H1 (cell line): ENCODE measurements at regions not wholly inside any gene's neighbourhood (a gene's known extent, or its start where the extent isn't known, plus 50 kb on each side); places are given as distances from the start of the nearest gene placed in this dataset.

Experiments
- CTCF ChIA-PET: fragments of 300-600 bp; sonication (Branson Sonifier 250); formaldehyde crosslinking; loops from one replicate; lab custom pipeline; 2021; ENCODE audit not compliant: partially characterized antibody; lab: Charles Lee
- POLR2A ChIA-PET: fragments of 300-600 bp; sonication (Branson Sonifier 250); formaldehyde crosslinking; loops from one replicate; lab custom pipeline; 2021; ENCODE audit warnings: inconsistent platforms; ENCODE audit not compliant: partially characterized antibody; lab: Charles Lee
- DNase-seq, 2 experiments: peaks; one replicate each; pipeline versions ENCODE4 v3.0.0 to v3.0.0-alpha.2; 2010 to 2022; ENCODE audit warnings: low spot score in 2 of 2, low read depth in 1 of 2, mixed read lengths in 1 of 2
- FAIRE-seq: peaks from 2 replicates; lab custom pipeline; 2011; peaks lifted over from hg19 to GRCh38; lab: Jason Lieb, UNC
- H2AFZ ChIP-seq: 2 replicates; pipeline ENCODE4 v1.8.1; 2012; ENCODE audit warnings: low read length, inconsistent platforms
- H2AK5ac ChIP-seq: 2 replicates; pipeline ENCODE4 v1.6.1; 2013; ENCODE audit warnings: low read depth, low read length
- H2BK120ac ChIP-seq: replicated peaks from 2 replicates; pipeline ENCODE3; 2013; ENCODE audit warnings: low read depth, low read length, inconsistent platforms
- H2BK12ac ChIP-seq: 2 replicates; pipeline ENCODE4 v1.6.1; 2013; ENCODE audit warnings: low read depth, low read length
- H2BK15ac ChIP-seq: 2 replicates; pipeline ENCODE4 v1.6.1; 2013; ENCODE audit warnings: low read length
- H2BK20ac ChIP-seq: 2 replicates; pipeline ENCODE4 v1.6.1; 2013; ENCODE audit warnings: low read length
- H2BK5ac ChIP-seq: 2 replicates; pipeline ENCODE4 v1.6.1; 2013; ENCODE audit warnings: low read depth, low read length
- H3K14ac ChIP-seq: 2 replicates; pipeline ENCODE4 v1.6.1; 2013; ENCODE audit warnings: inconsistent platforms; ENCODE audit not compliant: insufficient read length
- H3K18ac ChIP-seq: 2 replicates; pipeline ENCODE4 v1.6.1; 2013; ENCODE audit warnings: low read length; ENCODE audit errors: extremely low read depth
- H3K23ac ChIP-seq: 2 replicates; pipeline ENCODE4 v1.6.1; 2013; ENCODE audit warnings: inconsistent platforms; ENCODE audit not compliant: insufficient read length
- H3K23me2 ChIP-seq: 2 replicates; pipeline ENCODE4 v1.6.1; 2013; ENCODE audit warnings: low read depth, low read length
- H3K27ac ChIP-seq: 2 replicates; pipeline ENCODE4 v1.6.1; 2011; ENCODE audit warnings: low read depth, low read length, inconsistent platforms
- H3K27me3 ChIP-seq, 4 experiments: replicated peaks in 1 of 4; 1 replicate in 1 of 4; 2 replicates in 3 of 4; pipeline versions ENCODE4 v1.6.1 to v1.8.1; 2011 to 2013; ENCODE audit warnings: low read length in 3 of 4, mild to moderate bottlenecking in 3 of 4, inconsistent platforms in 2 of 4, mixed read lengths in 2 of 4, moderate library complexity in 1 of 4; ENCODE audit not compliant: control insufficient read depth in 3 of 4, insufficient read depth in 3 of 4; ENCODE audit errors: extremely low read depth in 1 of 4
- H3K36me3 ChIP-seq, 4 experiments: 2 replicates each; pipeline versions ENCODE4 v1.6.1 to v1.8.1; 2011 to 2013; ENCODE audit warnings: mild to moderate bottlenecking in 4 of 4, low read length in 3 of 4, moderate library complexity in 2 of 4, control low read depth in 1 of 4, inconsistent platforms in 1 of 4; ENCODE audit not compliant: insufficient read depth in 4 of 4, control insufficient read depth in 2 of 4
- H3K4ac ChIP-seq: replicated peaks from 2 replicates; pipeline ENCODE3; 2013; ENCODE audit warnings: low read length, low read depth, mixed read lengths, inconsistent platforms; ENCODE audit not compliant: insufficient read length
- H3K4me1 ChIP-seq, 4 experiments: replicated peaks in 1 of 4; 1 replicate in 1 of 4; 2 replicates in 3 of 4; pipeline versions ENCODE4 v1.6.1 to v1.8.1; 2011 to 2013; ENCODE audit warnings: low read length in 3 of 4, inconsistent platforms in 2 of 4, mixed read lengths in 1 of 4; ENCODE audit not compliant: insufficient read depth in 4 of 4, control insufficient read depth in 3 of 4
- H3K4me2 ChIP-seq, 2 experiments: 2 replicates each; pipeline versions ENCODE4 v1.6.1 to v1.8.1; 2011 to 2013; ENCODE audit warnings: low read depth in 2 of 2, low read length in 2 of 2, control low read depth in 1 of 2, inconsistent platforms in 1 of 2, mild to moderate bottlenecking in 1 of 2; ENCODE audit not compliant: insufficient read depth in 1 of 2
- H3K4me3 ChIP-seq, 4 experiments: fragments of 200-600, 300-600 bp in 1 of 4; sonication (generic), shearing (Covaris generic), sonication (Bioruptor Twin) in 1 of 4; 2 replicates each; pipeline versions ENCODE4 v1.5.1 to v1.8.1; 2011 to 2016; ENCODE audit warnings: low read length in 4 of 4, low read depth in 3 of 4, control low read depth in 2 of 4, inconsistent platforms in 2 of 4, mild to moderate bottlenecking in 2 of 4, mixed read lengths in 1 of 4, moderate library complexity in 1 of 4; ENCODE audit not compliant: insufficient read depth in 2 of 4; ENCODE audit errors: extremely low read depth in 1 of 4
- H3K56ac ChIP-seq: replicated peaks from 2 replicates; pipeline ENCODE3; 2013; ENCODE audit warnings: low read depth, mild to moderate bottlenecking, mixed read lengths, low read length, inconsistent platforms; ENCODE audit not compliant: insufficient read length
- H3K79me1 ChIP-seq: 2 replicates; pipeline ENCODE4 v1.6.1; 2013; ENCODE audit warnings: low read depth, low read length, control low read depth
- H3K79me2 ChIP-seq, 2 experiments: 2 replicates each; pipeline versions ENCODE4 v1.6.1 to v1.8.1; 2012 to 2013; ENCODE audit warnings: low read length in 2 of 2, mild to moderate bottlenecking in 2 of 2, inconsistent platforms in 1 of 2; ENCODE audit not compliant: insufficient read depth in 2 of 2, control insufficient read depth in 1 of 2
- H3K9ac ChIP-seq, 4 experiments: replicated peaks in 1 of 4; 1 replicate in 1 of 4; 2 replicates in 3 of 4; pipeline versions ENCODE4 v1.6.1 to v1.8.1; 2011 to 2013; ENCODE audit warnings: low read depth in 3 of 4, low read length in 3 of 4, control low read depth in 2 of 4, mild to moderate bottlenecking in 2 of 4, moderate library complexity in 2 of 4, inconsistent platforms in 1 of 4; ENCODE audit errors: extremely low read depth in 1 of 4
- H3K9me3 ChIP-seq, 2 experiments: 2 replicates each; pipeline versions ENCODE4 v1.6.1 to v1.8.1; 2012 to 2013; ENCODE audit warnings: mild to moderate bottlenecking in 2 of 2, moderate library complexity in 2 of 2, control low read depth in 1 of 2, inconsistent platforms in 1 of 2, low read depth in 1 of 2, low read length in 1 of 2, mixed read lengths in 1 of 2; ENCODE audit not compliant: insufficient read depth in 2 of 2
- H4K20me1 ChIP-seq, 2 experiments: replicated peaks in 1 of 2; 2 replicates each; pipeline versions ENCODE3 to v1.8.1; 2011 to 2013; ENCODE audit warnings: inconsistent platforms in 2 of 2, low read length in 2 of 2, mild to moderate bottlenecking in 1 of 2; ENCODE audit not compliant: insufficient read depth in 2 of 2, control insufficient read depth in 1 of 2
- H4K5ac ChIP-seq: 2 replicates; pipeline ENCODE4 v1.6.1; 2013; ENCODE audit warnings: low read length, low read depth, mixed read lengths, inconsistent platforms; ENCODE audit not compliant: insufficient read length
- H4K8ac ChIP-seq: 2 replicates; pipeline ENCODE4 v1.8.0; 2013; ENCODE audit warnings: mild to moderate bottlenecking, moderate library complexity, low read length, inconsistent platforms; ENCODE audit not compliant: insufficient read depth; ENCODE audit errors: extremely low read depth
- H4K91ac ChIP-seq: replicated peaks from 2 replicates; pipeline ENCODE3; 2013; ENCODE audit warnings: low read length, mixed read lengths, inconsistent platforms; ENCODE audit not compliant: insufficient read length
- BACH1 ChIP-seq: IDR thresholded peaks from 2 replicates; pipeline ENCODE4 v1.6.1; 2012; ENCODE audit warnings: low read length, improper control_type of control experiment
- MAFK ChIP-seq: IDR thresholded peaks from 2 replicates; pipeline ENCODE4 v1.6.1; 2012; ENCODE audit warnings: low read depth, mild to moderate bottlenecking, improper control_type of control experiment, low read length
- NANOG ChIP-seq: IDR thresholded peaks from 2 replicates; pipeline ENCODE4 v1.6.1; 2011; ENCODE audit warnings: low read length, low read depth, mild to moderate bottlenecking, inconsistent platforms; ENCODE audit not compliant: insufficient read depth, poor library complexity, severe bottlenecking
- NRF1 ChIP-seq: IDR thresholded peaks from 2 replicates; pipeline ENCODE4 v1.6.1; 2011; ENCODE audit warnings: mild to moderate bottlenecking, low read depth, low read length, improper control_type of control experiment
- POLR2A ChIP-seq, 2 experiments: IDR thresholded peaks; 1 replicate in 1 of 2; 2 replicates in 1 of 2; pipeline ENCODE4 v1.6.1; 2011; ENCODE audit warnings: low read depth in 2 of 2, low read length in 2 of 2, mild to moderate bottlenecking in 2 of 2; ENCODE audit errors: control extremely low read depth in 1 of 2
- POU5F1 ChIP-seq: IDR thresholded peaks from 2 replicates; pipeline ENCODE4 v1.6.1; 2011; ENCODE audit warnings: low read depth, mild to moderate bottlenecking, low read length, moderate library complexity
- TAF7 ChIP-seq: optimal IDR thresholded peaks from 2 replicates; pipeline ENCODE3; 2011; ENCODE audit warnings: low read depth, mild to moderate bottlenecking, inconsistent platforms, low read length, moderate library complexity, borderline replicate concordance
- WGBS, 2 experiments: shearing (Covaris generic) in 1 of 2; methylation state at CpG; one replicate each; pipeline versions ENCODE4 v1.1.6 to v1.1.7; 2013 to 2015; ENCODE audit warnings: low lambda C conversion rate in 2 of 2, mixed read lengths in 2 of 2, inconsistent platforms in 1 of 2, low coverage in 1 of 2, missing lambda C conversion rate in 1 of 2; ENCODE audit not compliant: insufficient replicate concordance in 2 of 2, insufficient coverage in 1 of 2, insufficient read length in 1 of 2; ENCODE audit errors: extremely low coverage in 1 of 2, missing lambda C conversion rate in 1 of 2; 5-methylcytosine and 5-hydroxymethylcytosine counted together

DNA sequence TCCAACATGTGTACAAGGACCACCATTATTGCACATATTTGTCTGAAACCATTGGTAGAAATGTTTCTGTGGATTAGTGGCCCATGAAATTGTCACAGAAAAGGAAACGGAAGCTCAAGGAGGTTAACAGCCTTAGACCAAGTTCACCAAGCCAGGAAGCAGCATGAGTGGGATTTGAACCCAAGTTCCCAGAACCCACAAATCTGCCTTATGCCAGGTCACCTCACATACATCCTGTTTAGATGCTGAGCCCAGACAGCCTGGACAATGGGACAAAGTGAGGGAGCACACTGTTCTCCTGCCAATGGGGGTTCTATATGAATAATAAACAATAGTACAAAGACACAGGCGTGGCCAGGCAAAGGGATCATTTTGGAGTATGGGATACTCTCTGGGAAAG lies 59.6 kb upstream of the CA12 start:
- no peak overlapping the region for H3K18ac ChIP-seq
- no peak overlapping the region for H2BK5ac ChIP-seq
- H2BK12ac ChIP-seq = no peak overlapping the region
- CTCF ChIA-PET = interaction anchor here (1.1 to 3.9 kb wide), 2 partner anchors 25 to 150 kb away, joined by 3 to 11 read pairs; no protein-coding TSS in a partner anchor
- DNase-seq = no peak
- no peak overlapping the region for H3K14ac ChIP-seq
- POLR2A ChIA-PET = interaction anchor here (1.3 kb wide), 1 partner anchor 9 kb away, joined by 4 read pairs; no protein-coding TSS in a partner anchor
- no peak overlapping the region for H3K27ac ChIP-seq
- no peak overlapping the region for H2BK120ac ChIP-seq
- peaks cover 0 to 5% (median 4%) of the 10 kb centered on the region in 4 experiments; a peak in 4 of 7 replicates for H3K4me1 ChIP-seq
- no peak overlapping the region for H3K4ac ChIP-seq
- H2AK5ac ChIP-seq = no peak overlapping the region; the same call in 1 of the 2 replicates
- WGBS, 2 experiments = 87% methylated on average over 2 of the region's 2 CpGs; no CpG with 5 or more reads in 1 of the 2 experiments
- H4K91ac ChIP-seq = no peak overlapping the region
- H4K8ac ChIP-seq = no peak overlapping the region
- no peaks in the 10 kb centered on the region for H3K79me2 ChIP-seq
- no peak overlapping the region for H4K5ac ChIP-seq
- no peak overlapping the region for H3K4me3 ChIP-seq
- no peak overlapping the region for H3K9ac ChIP-seq
- no peak for TF ChIP-seq TAF7
- no peak for TF ChIP-seq BACH1
- TF ChIP-seq POU5F1 = no peak
- TF ChIP-seq NRF1 = no peak
- TF ChIP-seq POLR2A (IDR thresholded peaks at IDR 0.05; ENCODE audit: control extremely low read depth in 1 of 2, low read depth in 2 of 2, low read length in 2 of 2) = no peak
- no peak for TF ChIP-seq NANOG
- TF ChIP-seq MAFK = no peak
- TF ChIP-seq, all 59 proteins: peak for 0
- Histone ChIP-seq H3K4me2 (no peak overlapping the region), H2BK20ac (no peak overlapping the region), H3K79me1 (no peaks in the 10 kb centered on the region), H3K36me3 (no peaks in the 10 kb centered on the region), H4K20me1 (no peaks in the 10 kb centered on the region), H3K56ac (no peak overlapping the region), H3K23me2 (no peaks in the 10 kb centered on the region), H2BK15ac (no peak overlapping the region), H2AFZ (no peak overlapping the region), H3K27me3 (no peaks in the 10 kb centered on the region; a peak in 1 of 7 replicates), H3K23ac (no peak overlapping the region), H3K9me3 (no peaks in the 10 kb centered on the region)
- FAIRE-seq = no peak
